ENCODE measurements at regions not wholly inside any gene's neighbourhood (a gene's known extent, or its start where the extent isn't known, plus 50 kb on each side); places are given as distances from the start of the nearest gene placed in this dataset.

GRCh38 chr15:96162322-96162721, 168.2 kb upstream of the NR2F2 start:
- Histone ChIP-seq H2BK15ac (ENCODE audit: low read length) (no peak overlapping the region), H2BK20ac (ENCODE audit: low read length) (no peak overlapping the region), H2BK5ac (ENCODE audit: low read depth, low read length) (no peak overlapping the region), H3K23me2 (ENCODE audit: low read depth, low read length) (no peaks in the 10 kb centered on the region), H3K9ac (replicated peaks in 1 of 4; ENCODE audit: extremely low read depth in 1 of 4, low read depth in 3 of 4, low read length in 3 of 4) (no peak overlapping the region), H3K4me3 (ENCODE audit: extremely low read depth in 1 of 4, insufficient read depth in 2 of 4, low read depth in 3 of 4, low read length in 4 of 4) (no peak overlapping the region), H3K9me3 (ENCODE audit: insufficient read depth in 2 of 2, low read depth in 1 of 2, low read length in 1 of 2) (no peaks in the 10 kb centered on the region), H4K91ac (replicated peaks; ENCODE audit: insufficient read length, low read length) (no peak overlapping the region), H3K27ac (ENCODE audit: low read depth, low read length) (no peak overlapping the region), H4K5ac (ENCODE audit: insufficient read length, low read depth, low read length) (no peak overlapping the region), H4K20me1 (replicated peaks in 1 of 2; ENCODE audit: control insufficient read depth in 1 of 2, insufficient read depth in 2 of 2, low read length in 2 of 2) (no peaks in the 10 kb centered on the region), H3K4me2 (ENCODE audit: insufficient read depth in 1 of 2, low read depth in 2 of 2, low read length in 2 of 2) (no peak overlapping the region), H3K27me3 (replicated peaks in 1 of 4; ENCODE audit: control insufficient read depth in 3 of 4, extremely low read depth in 1 of 4, insufficient read depth in 3 of 4, low read length in 3 of 4) (no peaks in the 10 kb centered on the region), H2BK12ac (ENCODE audit: low read depth, low read length) (no peak overlapping the region), H3K18ac (ENCODE audit: extremely low read depth, low read length) (no peak overlapping the region), H3K56ac (replicated peaks; ENCODE audit: insufficient read length, low read depth, low read length) (no peak overlapping the region), H3K79me1 (ENCODE audit: low read depth, low read length) (no peaks in the 10 kb centered on the region), H3K4me1 (replicated peaks in 1 of 4; ENCODE audit: control insufficient read depth in 3 of 4, insufficient read depth in 4 of 4, low read length in 3 of 4) (peaks cover 2 to 11% (median 7%) of the 10 kb centered on the region in 4 experiments; a peak in 3 of 7 replicates), H3K79me2 (ENCODE audit: control insufficient read depth in 1 of 2, insufficient read depth in 2 of 2, low read length in 2 of 2) (no peaks in the 10 kb centered on the region), H2AFZ (ENCODE audit: low read length) (no peak overlapping the region), H3K14ac (ENCODE audit: insufficient read length) (no peak overlapping the region), H3K36me3 (ENCODE audit: control insufficient read depth in 2 of 4, insufficient read depth in 4 of 4, low read length in 3 of 4) (no peaks in the 10 kb centered on the region), H2BK120ac (replicated peaks; ENCODE audit: low read depth, low read length) (no peak overlapping the region), H2AK5ac (ENCODE audit: low read depth, low read length) (no peak overlapping the region), H3K23ac (ENCODE audit: insufficient read length) (no peak overlapping the region), H4K8ac (ENCODE audit: extremely low read depth, insufficient read depth, low read length) (no peak overlapping the region), H3K4ac (replicated peaks; ENCODE audit: insufficient read length, low read depth, low read length) (no peak overlapping the region)
- POLR2A ChIA-PET (ENCODE audit: partially characterized antibody) = no interaction called here
- FAIRE-seq (no peak), DNase-seq (ENCODE audit: low read depth in 1 of 2, low spot score in 2 of 2) (no peak)
- TF ChIP-seq CHD7 (IDR thresholded peaks at IDR 0.05; ENCODE audit: insufficient replicate concordance, low read length) = no peak
- WGBS, 2 experiments (ENCODE audit: extremely low coverage in 1 of 2, insufficient coverage in 1 of 2, insufficient read length in 1 of 2, insufficient replicate concordance in 2 of 2, low coverage in 1 of 2, low lambda C conversion rate in 2 of 2, missing lambda C conversion rate in 1 of 2) = 88% methylated on average over 2 of the region's 2 CpGs; no CpG with 5 or more reads in 1 of the 2 experiments
- CTCF ChIA-PET (ENCODE audit: partially characterized antibody) = interaction anchor here (0.9 kb wide), 1 partner anchor 196 kb away, joined by 3 read pairs; no protein-coding TSS in a partner anchor

All from H1 (cell line).